K562 (cell line): ENCODE measurements at regions not wholly inside any gene's neighbourhood (a gene's known extent, or its start where the extent isn't known, plus 50 kb on each side); places are given as distances from the start of the nearest gene placed in this dataset.

Source experiments
- CLOCK ChIP-seq: fragments of 250-450 bp; sonication (Bioruptor Pico); IDR thresholded peaks from 2 replicates; pipeline ENCODE4 v1.4.0; 2020; ENCODE audit warnings: mild to moderate bottlenecking, moderate library complexity, borderline replicate concordance
- EP300 ChIP-seq: IDR thresholded peaks from 2 replicates; pipeline ENCODE4 v1.6.1; 2012; ENCODE audit warnings: low read length, improper control_type of control experiment
- ERF ChIP-seq: fragments of 450-650 bp; formaldehyde crosslinking; IDR thresholded peaks from 2 replicates; pipeline ENCODE4 v1.4.0; 2020; ENCODE audit warnings: mild to moderate bottlenecking, mixed read lengths
- FOXA3 ChIP-seq, 2 experiments: fragments of 450-650 bp in 1 of 2; sonication (generic) in 1 of 2; formaldehyde crosslinking; IDR thresholded peaks in 1 of 2; conservative IDR thresholded peaks in 1 of 2; 2 replicates each; pipeline versions ENCODE4 v1.4.0 to v1.8.0; 2020 to 2022; ENCODE audit warnings: mild to moderate bottlenecking in 2 of 2, missing genetic modification reagents in 1 of 2
- MTA2 ChIP-seq: fragments of 450-650 bp; IDR thresholded peaks from 2 replicates; pipeline ENCODE4 v1.6.1; 2016; ENCODE audit warnings: low read depth
- NR3C1 ChIP-seq: sonication (generic); formaldehyde crosslinking; IDR thresholded peaks from 2 replicates; pipeline ENCODE4 v1.8.1; 2022; ENCODE audit warnings: missing genetic modification reagents
- TF ChIP-seq, protein P1 (sequence below): conservative IDR thresholded peaks from 2 replicates; pipeline ENCODE4 v1.6.1; 2011; ENCODE audit warnings: low read depth, mild to moderate bottlenecking, low read length; ENCODE audit not compliant: control insufficient read depth
- TF ChIP-seq, protein P2 (sequence below): fragments of 200-800 bp; sonication (Bioruptor generic); IDR thresholded peaks from 2 replicates; pipeline ENCODE4 v1.6.1; 2016; ENCODE audit warnings: missing genetic modification characterization, missing compliant biosample characterization
- TF ChIP-seq, protein P3 (sequence below): sonication (generic); formaldehyde crosslinking; IDR thresholded peaks from 2 replicates; pipeline ENCODE4 v1.8.1; 2022; ENCODE audit warnings: missing genetic modification reagents
- TF ChIP-seq, protein P4 (sequence below), 3 experiments: IDR thresholded peaks in 2 of 3; conservative IDR thresholded peaks in 1 of 3; 2 replicates each; pipeline ENCODE4 v1.5.1; 2011 to 2012; ENCODE audit warnings: low read length in 3 of 3, mild to moderate bottlenecking in 3 of 3, control low read depth in 2 of 3, improper control_type of control experiment in 1 of 3, inconsistent platforms in 1 of 3, low read depth in 1 of 3, mixed read lengths in 1 of 3, moderate library complexity in 1 of 3; ENCODE audit not compliant: insufficient read depth in 2 of 3

DNA sequence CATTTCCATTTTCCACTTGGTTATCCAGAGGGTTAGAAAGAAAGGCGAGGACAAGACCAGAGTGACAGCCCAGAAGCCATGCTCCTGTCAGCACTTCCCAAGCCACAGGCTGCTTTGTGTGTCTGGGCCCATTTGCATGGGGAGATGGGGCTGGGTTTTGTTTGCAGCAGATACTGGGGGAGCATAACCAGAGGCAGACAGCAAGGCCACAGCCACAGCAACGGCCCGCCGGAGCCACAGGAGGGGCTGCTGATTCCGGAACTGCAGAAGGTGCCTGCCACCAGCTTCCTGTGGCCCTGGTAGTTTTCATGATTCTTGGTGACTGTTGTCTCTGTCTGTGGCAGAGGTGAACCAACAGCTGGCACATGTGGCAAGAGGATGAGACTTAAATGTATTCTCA lies 106.6 kb downstream of the DLL1 start:
- no peak for TF ChIP-seq EP300
- no peak for TF ChIP-seq FOXA3 (CRISPR knock-in tag; conservative IDR thresholded peaks at IDR 0.05 in 1 of 2, IDR thresholded peaks at IDR 0.05 in 1 of 2)
- TF ChIP-seq, protein P1, sequence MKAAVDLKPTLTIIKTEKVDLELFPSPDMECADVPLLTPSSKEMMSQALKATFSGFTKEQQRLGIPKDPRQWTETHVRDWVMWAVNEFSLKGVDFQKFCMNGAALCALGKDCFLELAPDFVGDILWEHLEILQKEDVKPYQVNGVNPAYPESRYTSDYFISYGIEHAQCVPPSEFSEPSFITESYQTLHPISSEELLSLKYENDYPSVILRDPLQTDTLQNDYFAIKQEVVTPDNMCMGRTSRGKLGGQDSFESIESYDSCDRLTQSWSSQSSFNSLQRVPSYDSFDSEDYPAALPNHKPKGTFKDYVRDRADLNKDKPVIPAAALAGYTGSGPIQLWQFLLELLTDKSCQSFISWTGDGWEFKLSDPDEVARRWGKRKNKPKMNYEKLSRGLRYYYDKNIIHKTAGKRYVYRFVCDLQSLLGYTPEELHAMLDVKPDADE, result no peak
- TF ChIP-seq ERF (CRISPR knock-in tag), result no peak
- no peak for TF ChIP-seq MTA2
- TF ChIP-seq NR3C1, result no peak
- TF ChIP-seq, protein P2, sequence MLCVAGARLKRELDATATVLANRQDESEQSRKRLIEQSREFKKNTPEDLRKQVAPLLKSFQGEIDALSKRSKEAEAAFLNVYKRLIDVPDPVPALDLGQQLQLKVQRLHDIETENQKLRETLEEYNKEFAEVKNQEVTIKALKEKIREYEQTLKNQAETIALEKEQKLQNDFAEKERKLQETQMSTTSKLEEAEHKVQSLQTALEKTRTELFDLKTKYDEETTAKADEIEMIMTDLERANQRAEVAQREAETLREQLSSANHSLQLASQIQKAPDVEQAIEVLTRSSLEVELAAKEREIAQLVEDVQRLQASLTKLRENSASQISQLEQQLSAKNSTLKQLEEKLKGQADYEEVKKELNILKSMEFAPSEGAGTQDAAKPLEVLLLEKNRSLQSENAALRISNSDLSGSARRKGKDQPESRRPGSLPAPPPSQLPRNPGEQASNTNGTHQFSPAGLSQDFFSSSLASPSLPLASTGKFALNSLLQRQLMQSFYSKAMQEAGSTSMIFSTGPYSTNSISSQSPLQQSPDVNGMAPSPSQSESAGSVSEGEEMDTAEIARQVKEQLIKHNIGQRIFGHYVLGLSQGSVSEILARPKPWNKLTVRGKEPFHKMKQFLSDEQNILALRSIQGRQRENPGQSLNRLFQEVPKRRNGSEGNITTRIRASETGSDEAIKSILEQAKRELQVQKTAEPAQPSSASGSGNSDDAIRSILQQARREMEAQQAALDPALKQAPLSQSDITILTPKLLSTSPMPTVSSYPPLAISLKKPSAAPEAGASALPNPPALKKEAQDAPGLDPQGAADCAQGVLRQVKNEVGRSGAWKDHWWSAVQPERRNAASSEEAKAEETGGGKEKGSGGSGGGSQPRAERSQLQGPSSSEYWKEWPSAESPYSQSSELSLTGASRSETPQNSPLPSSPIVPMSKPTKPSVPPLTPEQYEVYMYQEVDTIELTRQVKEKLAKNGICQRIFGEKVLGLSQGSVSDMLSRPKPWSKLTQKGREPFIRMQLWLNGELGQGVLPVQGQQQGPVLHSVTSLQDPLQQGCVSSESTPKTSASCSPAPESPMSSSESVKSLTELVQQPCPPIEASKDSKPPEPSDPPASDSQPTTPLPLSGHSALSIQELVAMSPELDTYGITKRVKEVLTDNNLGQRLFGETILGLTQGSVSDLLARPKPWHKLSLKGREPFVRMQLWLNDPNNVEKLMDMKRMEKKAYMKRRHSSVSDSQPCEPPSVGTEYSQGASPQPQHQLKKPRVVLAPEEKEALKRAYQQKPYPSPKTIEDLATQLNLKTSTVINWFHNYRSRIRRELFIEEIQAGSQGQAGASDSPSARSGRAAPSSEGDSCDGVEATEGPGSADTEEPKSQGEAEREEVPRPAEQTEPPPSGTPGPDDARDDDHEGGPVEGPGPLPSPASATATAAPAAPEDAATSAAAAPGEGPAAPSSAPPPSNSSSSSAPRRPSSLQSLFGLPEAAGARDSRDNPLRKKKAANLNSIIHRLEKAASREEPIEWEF, result no peak
- TF ChIP-seq, protein P3, sequence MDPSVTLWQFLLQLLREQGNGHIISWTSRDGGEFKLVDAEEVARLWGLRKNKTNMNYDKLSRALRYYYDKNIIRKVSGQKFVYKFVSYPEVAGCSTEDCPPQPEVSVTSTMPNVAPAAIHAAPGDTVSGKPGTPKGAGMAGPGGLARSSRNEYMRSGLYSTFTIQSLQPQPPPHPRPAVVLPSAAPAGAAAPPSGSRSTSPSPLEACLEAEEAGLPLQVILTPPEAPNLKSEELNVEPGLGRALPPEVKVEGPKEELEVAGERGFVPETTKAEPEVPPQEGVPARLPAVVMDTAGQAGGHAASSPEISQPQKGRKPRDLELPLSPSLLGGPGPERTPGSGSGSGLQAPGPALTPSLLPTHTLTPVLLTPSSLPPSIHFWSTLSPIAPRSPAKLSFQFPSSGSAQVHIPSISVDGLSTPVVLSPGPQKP (CRISPR knock-in tag), result no peak
- TF ChIP-seq, protein P4, sequence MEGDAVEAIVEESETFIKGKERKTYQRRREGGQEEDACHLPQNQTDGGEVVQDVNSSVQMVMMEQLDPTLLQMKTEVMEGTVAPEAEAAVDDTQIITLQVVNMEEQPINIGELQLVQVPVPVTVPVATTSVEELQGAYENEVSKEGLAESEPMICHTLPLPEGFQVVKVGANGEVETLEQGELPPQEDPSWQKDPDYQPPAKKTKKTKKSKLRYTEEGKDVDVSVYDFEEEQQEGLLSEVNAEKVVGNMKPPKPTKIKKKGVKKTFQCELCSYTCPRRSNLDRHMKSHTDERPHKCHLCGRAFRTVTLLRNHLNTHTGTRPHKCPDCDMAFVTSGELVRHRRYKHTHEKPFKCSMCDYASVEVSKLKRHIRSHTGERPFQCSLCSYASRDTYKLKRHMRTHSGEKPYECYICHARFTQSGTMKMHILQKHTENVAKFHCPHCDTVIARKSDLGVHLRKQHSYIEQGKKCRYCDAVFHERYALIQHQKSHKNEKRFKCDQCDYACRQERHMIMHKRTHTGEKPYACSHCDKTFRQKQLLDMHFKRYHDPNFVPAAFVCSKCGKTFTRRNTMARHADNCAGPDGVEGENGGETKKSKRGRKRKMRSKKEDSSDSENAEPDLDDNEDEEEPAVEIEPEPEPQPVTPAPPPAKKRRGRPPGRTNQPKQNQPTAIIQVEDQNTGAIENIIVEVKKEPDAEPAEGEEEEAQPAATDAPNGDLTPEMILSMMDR (IDR thresholded peaks at IDR 0.05 in 2 of 3, conservative IDR thresholded peaks at IDR 0.05 in 1 of 3; ENCODE audit: insufficient read depth in 2 of 3, low read depth in 1 of 3, low read length in 3 of 3), result no peak
- TF ChIP-seq CLOCK (CRISPR knock-in tag), result no peak
